NCI-H2107 (cell line): ENCODE measurements at regions not wholly inside any gene's neighbourhood (a gene's known extent, or its start where the extent isn't known, plus 50 kb on each side); places are given as distances from the start of the nearest gene placed in this dataset.

Experiments used
- DNase-seq: peaks from one replicate; lab custom pipeline; 2025; lab: John Stamatoyannopoulos, UW

DNA sequence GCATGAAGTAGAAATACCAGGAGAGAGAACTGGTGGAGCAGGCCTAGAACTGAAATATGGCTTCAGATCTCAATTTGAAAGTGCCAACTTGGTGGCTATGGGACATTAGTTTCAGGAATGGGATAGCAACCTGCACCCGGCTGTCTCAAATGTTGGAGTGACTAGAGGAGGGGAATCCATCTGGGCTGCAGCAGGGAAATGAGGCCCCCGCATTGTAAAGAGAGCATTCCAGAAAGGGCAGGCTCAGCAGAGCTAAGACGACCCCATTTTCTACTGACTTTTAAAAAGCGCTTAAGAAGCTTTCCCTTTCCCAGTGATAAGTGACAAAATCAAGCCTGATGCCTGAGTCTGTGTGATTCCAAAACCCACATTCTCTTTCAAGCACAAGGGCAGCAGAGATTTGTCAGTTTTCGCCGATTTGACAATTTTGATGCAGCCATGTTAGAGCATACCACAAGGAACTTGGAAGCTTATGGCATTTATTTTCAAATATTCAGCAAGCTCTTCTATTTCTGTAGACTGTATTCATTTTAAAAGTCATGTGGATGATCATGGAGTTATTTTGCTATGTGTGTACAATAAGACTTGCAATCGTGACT lies 119.8 kb upstream of the ARHGAP28 start:
- no peak for DNase-seq

DNA sequence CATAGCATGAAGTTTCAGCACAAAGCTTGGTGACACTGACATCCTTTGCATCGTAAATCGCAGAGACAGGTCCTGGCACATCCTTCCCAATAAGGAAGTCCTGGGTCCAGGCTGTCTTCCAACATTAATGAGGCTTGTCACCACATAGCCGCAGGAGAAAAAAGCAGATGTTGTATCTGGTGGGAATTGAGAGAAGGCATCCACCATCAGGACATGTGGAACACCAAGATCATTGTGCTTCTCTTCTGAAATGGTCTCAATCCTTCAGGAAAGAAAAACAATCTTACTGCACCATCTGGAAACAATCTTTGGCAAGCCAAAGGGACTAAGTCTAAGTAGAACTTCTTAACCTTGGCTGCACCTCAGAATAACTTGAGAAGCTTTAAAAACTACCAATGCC lies 119.0 kb upstream of the ARHGAP28 start:
- DNase-seq = no peak

DNA sequence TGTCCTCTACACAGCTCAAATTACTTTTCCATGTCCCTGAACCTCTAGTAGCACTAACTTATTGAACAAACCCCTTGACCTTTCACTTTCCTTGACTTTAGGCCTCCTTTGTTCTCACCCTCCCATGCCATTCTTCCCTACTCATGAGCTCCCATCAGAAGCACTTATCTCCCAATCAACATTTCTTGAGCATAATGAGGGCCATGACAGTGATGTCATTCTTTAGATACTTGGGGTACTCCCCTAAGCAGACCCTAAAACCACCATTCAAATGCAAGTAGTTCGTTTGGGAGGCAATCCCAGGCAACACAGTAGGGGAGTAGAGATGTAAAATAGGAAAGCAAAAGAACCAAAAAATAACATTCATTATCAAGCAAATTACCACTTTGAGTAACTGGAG lies 115.9 kb upstream of the ARHGAP28 start:
- DNase-seq = no peak

DNA sequence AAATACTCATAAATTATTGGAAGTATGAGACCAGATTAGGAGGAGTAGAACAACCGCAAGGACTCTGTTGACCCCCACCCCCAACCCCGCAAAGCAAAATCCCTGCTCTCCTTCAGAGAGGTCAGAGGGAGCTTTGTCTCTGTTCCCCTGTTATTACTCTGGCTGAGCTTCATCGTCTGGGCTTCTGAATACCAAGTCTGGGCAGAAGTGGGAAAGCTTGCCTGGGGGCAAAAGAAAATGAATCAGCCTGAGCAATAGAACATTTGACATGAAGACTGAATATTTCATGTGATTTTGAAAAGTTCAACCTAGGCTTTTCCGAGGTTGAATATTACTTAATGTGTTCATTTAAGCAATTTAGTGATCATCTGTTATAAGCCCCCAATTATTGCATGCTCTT lies 114.6 kb upstream of the ARHGAP28 start:
- DNase-seq = no peak

DNA sequence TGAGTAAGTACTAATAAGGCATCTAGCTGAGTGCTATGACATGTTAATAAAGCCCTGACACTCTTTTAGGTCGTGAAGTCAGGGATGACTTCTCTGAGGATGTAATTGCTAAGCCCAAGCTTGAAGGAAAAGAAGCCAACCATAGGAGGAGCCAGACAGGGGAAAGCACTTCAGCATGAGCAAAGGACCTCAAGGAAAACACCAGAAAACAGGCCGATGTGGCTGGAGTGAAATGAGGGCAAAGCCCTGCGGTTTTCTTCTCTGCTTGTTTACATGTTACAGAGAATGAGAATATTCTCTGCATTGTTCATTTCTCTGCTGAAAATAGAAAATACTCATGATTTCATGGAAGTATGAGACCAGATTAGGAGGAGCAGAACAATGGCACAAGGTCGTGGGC lies 112.5 kb upstream of the ARHGAP28 start:
- no peak for DNase-seq

DNA sequence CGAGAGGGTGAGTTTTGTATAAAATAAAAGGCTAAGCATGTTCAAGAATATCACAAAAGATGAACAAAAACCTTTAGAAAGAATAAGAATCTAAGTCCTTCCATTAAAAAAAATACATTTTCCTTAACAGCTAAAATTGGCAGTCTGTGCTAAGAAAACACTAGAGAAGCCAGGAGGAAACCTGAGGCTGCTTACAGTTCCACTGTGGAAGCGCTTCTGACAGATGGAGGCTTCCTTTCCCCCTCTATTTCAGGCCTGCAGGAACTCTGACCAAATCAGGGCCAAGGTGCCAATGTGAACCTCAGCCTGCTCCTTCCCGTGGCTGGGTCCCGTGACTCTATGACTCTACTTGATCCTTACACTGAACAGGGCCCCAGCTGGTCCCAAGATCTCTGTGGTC lies 108.1 kb upstream of the ARHGAP28 start:
- DNase-seq = no peak

DNA sequence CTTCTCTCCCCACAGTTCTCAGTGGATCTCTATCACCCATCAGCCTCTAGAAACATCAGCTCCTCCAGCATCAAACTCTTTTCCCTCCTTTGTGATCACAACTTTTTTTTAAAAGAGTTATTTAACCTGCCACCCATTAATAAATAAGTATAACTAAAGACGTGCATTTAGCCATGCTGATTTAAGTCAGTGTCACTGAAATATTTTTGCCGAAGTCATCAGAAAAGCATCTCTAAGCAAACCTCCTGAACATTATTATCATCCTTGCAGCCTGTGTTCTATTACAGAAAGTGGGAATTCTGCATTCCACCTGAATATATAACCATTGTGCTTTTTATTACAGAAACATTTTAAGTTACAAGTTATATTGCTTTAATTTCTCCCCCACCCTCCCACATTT lies 106.2 kb upstream of the ARHGAP28 start:
- DNase-seq = no peak

DNA sequence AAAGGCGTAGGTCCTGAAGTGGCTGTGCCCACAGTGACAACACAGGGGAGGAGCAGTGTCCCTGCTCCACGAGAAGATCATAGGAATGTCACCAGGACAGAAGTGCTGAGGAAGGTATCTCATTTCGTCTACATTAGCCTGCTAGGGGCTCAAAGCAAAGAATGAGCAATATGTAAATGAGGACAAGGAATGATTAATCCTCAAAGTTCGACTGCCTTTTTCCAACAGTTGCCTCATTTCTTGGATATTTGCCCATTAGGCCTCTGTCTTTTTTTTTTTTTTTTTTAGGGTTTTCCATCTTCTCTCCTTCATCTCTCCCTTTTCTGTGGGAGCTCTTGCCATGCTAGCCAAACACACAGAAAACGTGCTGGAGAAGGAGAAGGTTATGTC lies 105.2 kb upstream of the ARHGAP28 start:
- DNase-seq = no peak

DNA sequence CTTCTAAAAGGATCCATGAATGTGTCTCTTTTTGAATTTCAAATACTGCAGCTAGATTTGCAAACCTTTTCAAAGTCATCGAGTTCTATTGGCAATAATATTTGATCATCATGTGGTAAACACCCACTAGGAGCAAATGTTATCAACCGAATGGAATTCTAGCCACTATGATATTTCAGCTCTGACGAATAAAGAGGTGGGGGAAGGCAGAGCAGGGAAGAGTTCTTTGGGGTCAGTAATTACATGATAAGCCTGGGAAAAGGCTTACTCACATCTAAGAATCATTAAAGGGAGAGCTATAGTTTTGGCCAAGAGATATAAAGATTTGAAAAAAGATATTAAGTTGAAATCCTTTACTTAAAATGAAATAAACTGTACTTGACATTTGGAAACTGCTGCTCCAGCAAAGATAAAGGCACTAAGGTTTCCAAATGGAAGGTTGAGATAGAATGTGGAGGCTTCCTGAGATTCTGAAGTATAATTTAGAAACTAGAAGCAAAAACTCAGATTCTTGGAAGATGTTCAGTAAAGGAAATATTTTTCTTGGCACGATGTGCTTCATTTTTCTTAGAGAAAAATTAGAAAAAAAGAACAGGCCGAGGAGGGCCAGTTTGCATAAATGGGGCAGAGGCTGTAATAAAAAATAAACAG lies 104.7 kb upstream of the ARHGAP28 start:
- DNase-seq = no peak

DNA sequence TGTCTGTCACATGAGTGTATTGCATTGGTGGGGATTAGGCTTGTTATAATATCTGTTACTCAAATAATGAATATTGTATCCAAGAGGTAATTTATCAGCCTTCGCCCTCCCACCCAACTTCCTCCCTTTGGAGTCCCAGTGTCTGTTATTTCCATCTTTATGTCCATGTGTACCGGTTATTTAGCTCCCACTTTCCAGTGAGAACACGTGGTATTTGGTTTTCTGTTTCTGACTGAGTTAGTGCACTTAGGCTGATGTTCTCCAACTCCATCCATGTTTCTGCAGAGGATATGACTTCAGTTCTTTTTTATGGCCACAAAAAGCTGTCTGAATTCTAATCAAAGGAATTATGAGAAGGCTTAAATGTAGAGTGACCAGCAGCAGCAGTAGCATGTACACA lies 104.0 kb upstream of the ARHGAP28 start:
- DNase-seq = no peak

DNA sequence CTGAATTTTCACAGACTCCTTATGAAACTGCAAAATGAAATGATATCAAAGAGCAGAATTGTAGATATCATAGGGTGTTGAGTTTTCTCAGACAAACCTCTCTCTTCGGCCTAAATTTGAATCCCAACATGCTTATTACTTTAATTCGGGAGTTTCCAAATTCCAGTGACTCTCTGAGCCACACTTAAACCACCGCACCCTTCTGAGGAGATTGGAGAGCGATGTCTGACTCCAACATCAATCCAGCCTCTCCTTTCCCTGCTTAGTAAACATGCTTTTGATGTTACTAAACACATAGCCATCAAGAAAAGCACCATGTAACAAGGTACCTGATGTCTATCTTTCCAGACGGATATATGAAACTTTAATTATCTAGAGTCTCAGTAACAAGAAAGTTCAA lies 103.1 kb upstream of the ARHGAP28 start:
- DNase-seq = no peak

DNA sequence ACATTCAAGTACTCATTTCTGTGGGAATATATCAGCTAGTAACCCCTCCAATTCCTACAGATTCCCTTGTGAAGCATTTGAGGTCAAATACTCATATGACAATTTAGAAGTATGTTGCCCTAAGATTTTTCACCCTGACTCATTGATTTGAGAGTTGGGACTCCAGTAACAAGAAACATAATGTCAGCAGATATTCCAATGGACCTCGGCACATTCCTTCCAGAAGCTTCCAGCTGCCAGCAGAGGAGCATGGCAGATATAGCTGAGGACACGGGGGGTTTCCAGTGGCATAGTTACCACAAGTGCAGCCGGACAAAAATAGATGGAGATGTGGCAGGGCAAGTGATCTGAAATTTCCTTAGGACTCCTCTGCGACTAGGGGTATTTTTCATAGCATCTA lies 101.9 kb upstream of the ARHGAP28 start:
- DNase-seq = no peak

DNA sequence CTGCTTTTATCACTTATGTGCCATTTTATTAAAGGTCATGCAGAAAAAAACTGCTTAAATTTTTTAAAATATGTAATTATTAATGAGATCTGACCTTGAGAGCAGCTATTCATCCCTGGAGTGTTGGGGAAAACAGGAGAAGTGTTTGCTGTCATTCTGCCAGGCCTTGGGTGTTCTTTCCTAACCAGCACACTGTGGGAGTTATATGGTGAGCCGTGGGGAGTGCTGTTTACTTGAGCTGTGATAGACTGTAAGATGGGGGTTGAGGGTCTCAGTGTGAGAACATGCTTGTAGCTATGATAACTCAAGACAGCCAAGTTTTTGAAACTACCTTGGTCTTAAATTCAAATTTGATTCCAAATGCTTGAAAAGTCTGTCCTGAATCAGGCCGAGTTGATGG lies 101.3 kb upstream of the ARHGAP28 start:
- no peak for DNase-seq

DNA sequence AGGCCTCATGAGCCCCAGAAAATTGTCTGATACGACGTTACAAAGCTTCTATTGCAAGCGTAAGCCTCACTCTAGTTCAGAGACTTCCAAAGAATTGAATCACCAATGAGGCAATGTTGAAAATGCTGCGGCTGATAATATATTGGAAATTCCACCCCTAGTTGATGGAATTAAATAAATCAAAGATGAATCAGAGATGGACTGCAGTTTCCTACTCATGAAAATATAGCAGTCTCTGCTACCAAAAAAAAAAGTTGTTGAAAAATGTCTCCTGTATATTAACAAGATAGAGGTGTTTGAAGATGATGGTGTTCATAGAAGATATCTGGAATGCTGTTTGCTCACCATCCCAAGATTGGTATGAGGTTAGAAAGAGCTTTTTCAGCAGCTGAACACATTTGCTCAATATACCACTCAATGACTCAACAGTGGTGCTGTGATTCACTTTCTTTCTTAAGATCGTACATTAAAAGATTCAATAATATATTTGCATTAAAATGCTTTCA lies 99.8 kb upstream of the ARHGAP28 start:
- no peak for DNase-seq

DNA sequence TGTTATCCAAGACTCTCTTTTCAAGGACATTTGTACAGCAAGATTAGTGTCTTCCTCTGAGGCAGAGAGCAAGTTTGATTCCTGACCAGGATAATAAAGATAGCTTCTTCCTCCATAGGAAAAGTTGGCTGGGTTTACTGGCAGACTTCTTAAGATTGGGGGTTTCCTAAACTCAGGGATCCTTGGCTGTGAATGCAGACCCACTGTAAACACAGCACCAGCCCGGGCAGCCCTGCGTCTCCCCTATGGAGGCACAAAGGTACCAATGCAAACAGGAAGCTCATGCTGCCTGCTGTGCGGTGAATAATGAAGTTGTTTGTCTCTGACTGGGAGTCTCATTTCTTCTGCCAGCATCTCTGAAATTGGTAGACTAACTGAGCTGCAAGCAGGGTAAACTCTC lies 96.2 kb upstream of the ARHGAP28 start:
- no peak for DNase-seq

DNA sequence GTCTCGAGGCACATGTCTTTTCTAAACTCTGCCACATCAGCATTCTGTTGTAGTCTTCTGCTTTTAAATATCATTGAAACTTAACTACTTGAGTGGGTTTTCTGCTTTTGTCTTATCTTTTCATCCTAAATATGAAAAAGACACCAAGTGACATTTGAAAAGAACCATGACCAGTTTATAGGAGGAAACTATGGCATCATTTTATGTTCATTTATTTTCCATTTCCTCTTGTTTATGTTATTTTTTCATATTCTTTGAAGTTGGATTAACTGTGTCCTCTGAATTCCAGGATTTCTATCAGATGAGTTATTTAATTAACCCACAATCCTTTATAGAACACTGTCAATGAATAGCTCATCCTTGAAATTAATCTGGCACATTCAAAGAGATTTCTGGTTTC lies 93.4 kb upstream of the ARHGAP28 start:
- DNase-seq = no peak

DNA sequence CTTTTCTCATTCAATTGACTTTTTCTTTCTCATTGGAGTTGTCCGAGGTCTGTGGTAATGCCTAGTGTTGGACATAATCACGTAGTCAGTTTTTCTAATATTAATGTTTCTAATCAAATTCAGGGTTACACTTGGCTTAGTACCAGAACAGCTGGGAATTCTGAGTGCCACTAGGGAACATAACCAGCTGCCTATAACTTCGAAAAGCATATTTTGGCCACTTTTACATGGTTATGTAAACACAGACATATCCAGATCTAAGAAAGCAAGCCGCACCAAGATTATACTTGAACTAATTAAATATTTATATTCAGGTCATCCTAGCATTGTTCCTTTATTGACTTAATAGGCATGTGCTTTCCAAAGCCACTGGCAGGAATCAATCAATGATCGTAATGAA lies 91.1 kb upstream of the ARHGAP28 start:
- no peak for DNase-seq

DNA sequence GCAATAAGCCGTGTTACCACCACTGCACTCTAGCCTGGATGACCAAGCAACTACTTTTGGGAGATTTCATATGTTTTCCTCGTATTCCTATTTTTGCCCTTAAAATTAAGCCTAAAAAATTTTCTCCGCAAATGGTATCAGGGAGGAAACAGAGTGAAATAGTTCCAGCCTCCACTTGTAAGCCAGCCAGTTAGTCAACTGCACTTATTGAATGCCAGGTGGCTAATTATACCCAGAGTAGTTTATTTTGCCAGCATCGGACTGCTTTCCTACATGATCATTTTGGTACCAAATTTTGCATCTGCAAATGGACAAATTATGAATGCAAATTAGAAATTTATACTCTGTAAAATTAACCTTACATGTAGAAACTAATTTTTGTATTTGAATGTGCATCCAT lies 90.2 kb upstream of the ARHGAP28 start:
- DNase-seq = no peak

DNA sequence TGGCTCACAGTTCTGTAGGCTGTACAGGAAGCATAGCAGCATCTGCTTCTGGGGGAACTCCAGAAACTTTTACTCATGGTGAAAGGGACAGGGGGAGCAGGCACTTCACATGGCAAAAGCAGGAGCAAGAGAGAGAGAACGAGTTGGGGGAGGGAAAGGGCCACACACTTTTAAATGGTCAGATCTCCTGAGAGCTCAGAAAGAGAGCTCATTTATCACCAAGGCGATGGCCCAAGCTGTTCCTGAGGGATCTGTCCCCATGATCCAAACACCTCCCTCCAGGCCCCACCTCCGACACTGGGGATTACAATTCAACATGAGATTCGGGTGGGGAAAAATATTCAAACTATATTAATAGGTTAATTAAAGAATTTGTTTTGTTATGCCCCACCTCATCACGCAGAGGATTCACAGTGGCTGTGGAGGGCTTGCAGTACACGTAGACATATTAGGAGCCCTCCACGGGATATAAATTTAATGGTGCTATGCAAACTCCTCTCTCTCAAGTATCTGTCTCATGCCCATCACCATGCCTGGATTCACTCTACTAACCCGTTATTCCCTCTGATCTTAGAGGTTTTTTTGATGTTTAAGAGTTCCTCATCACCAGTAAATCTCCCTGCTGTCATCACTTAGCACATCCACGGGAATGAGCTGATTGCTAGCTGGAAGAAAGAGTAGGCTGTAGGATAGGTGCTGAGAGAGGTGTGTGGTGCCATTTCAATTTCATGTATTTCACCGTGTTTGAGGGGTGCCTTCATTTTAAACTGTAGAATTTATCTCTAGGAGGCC lies 84.5 kb upstream of the ARHGAP28 start:
- DNase-seq = no peak

DNA sequence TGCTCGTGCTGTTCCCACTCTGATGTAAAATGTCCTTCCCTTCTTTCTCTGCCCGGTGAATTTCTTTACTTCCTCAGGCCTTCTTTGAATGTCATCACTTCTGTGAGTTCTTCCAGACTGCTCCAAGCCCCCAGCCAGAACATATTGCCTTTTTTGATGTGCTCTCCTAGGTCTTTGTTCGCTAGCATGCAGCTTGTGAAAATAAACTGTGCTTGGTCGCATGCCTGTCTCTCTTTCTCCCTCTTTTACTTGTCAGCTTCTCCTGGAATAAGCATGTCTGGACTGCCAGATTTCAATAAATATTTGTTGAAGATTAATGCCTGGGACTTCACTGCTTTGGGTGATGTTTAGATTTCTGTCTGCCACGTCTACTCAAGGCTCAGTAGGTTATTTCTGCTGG lies 82.7 kb upstream of the ARHGAP28 start:
- DNase-seq = no peak

DNA sequence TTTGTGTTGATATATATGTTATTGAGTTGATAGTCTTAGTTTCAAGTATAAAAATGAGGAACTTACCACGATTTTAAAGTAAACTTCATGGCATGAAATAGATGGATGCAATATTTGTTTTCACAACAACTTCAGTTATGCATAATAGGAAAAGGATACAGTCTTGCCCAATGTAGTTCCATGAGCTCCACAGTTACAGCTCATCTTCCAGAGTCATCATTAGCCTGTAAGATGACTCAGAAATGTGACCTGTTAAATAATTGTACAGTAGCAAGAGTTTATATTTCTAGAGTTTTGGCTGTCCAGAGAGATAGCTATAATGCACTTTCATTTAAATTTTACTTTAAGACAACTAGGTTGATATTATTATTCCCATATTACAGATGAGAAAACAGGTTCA lies 80.9 kb upstream of the ARHGAP28 start:
- no peak for DNase-seq

DNA sequence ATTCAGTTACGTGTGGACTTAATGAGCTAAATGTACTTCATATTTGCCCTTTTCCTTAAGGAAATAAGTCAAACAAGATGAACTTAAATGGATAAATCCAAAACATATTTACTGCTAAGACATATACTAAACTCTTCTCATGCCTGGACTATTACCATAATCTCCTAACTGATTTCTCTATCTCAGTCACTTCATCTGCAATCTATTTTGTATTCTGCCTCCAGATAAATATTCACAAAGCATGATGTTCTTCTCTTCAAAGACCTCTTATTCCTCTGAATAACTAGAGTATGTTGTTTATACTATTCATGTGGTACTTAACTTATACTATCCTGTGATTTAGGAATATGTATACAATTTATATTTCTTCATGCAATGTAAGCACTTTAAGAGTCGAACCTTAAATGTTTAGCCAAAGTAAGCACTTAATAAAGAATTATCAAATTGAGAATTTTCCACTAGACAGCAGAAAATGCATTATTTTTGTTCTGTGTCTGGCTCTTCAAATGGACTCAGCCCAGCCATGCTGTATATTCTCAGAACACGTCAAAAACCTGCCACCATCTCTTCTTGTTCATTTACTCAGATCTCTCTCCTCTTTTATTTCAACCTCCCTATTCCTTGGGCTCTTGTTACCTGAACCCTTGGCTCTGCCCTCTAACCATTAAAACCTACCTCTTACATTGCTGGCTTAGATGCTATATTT lies 79.9 kb upstream of the ARHGAP28 start:
- no peak for DNase-seq

DNA sequence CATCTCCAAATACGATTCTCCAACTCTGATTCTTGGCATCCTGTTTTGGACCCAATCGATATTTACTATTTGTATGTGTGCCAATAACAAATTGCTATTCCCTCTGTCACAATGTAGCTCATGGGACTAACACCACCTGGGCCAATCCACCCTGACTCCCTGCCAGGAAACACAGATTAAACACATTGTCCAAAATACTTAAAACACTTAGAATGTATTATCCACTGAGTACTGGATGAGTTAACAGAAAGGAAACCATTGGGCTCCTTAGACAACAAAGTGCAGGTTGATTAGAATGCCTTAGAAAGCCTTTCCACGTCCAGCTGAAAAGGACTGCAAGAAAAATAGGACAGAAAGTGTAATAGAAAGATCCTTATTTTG lies 79.4 kb upstream of the ARHGAP28 start:
- DNase-seq = no peak
